Right lobe of liver (tissue), 6 donors: ENCODE measurements at regions not wholly inside any gene's neighbourhood (a gene's known extent, or its start where the extent isn't known, plus 50 kb on each side); places are given as distances from the start of the nearest gene placed in this dataset.

Source experiments
- ATAC-seq, 4 donors: fragments of 200-7000 bp; cut with Tn5 transposase; one replicate each; pipeline ENCODE4 v1.9.1; 2020; ENCODE audit warnings: mild to moderate bottlenecking in 4 of 4, moderate library complexity in 4 of 4
- DNase-seq, 3 donors: peaks; one replicate each; pipeline ENCODE4 v3.0.0-alpha.2; 2020
- H3K27ac ChIP-seq, 3 donors: fragments of 200-600 bp; one replicate each; pipeline ENCODE4 v1.8.0; 2022
- H3K27me3 ChIP-seq, 2 donors: fragments of 200-600 bp; one replicate each; pipeline ENCODE4 v1.8.0; 2022
- H3K36me3 ChIP-seq, 4 donors: fragments of 200-600 bp; sonication (generic) in 1 of 4; one replicate each; pipeline versions ENCODE4 v1.5.1 to v1.8.0; 2017 to 2022; ENCODE audit warnings: control low read depth in 1 of 4
- H3K4me1 ChIP-seq, 4 donors: fragments of 200-600 bp; sonication (generic) in 1 of 4; one replicate each; pipeline versions ENCODE4 v1.5.1 to v1.8.0; 2017 to 2022; ENCODE audit warnings: control low read depth in 1 of 4
- H3K4me3 ChIP-seq, 3 donors: fragments of 200-600 bp; one replicate each; pipeline ENCODE4 v1.8.0; 2022
- H3K9me3 ChIP-seq, 4 donors: fragments of 200-600 bp; sonication (generic) in 1 of 4; one replicate each; pipeline versions ENCODE4 v1.5.1 to v1.8.0; 2017 to 2022; ENCODE audit warnings: control low read depth in 1 of 4
- POLR2A ChIP-seq: fragments of 450-650 bp; IDR thresholded peaks from one replicate; pipeline ENCODE4 v1.6.1; 2017; ENCODE audit warnings: antibody characterized with exemption, mild to moderate bottlenecking
- WGBS: methylation state at CpG from one replicate; pipeline ENCODE4 v1.1.6; 2018; ENCODE audit warnings: low coverage, low lambda C conversion rate; ENCODE audit not compliant: insufficient coverage; ENCODE audit errors: missing lambda C conversion rate; 5-methylcytosine and 5-hydroxymethylcytosine counted together
- intact Hi-C, 2 donors: fragments of 100-400 bp; cut with DNase I; formaldehyde crosslinking; loops; one replicate each; pipeline versions ENCODE4 v1.11.2 to v1.14.1; 2022
- TF ChIP-seq, protein P1 (sequence below), 4 donors: fragments of 200-600 bp in 3 of 4; fragments of 450-650 bp in 1 of 4; IDR thresholded peaks; one replicate each; pipeline versions ENCODE4 v1.5.1 to v1.8.0; 2016 to 2022; ENCODE audit warnings: antibody characterized with exemption in 4 of 4, mild to moderate bottlenecking in 2 of 4
- donor health status: DM: no; HTN: yes; CAD: no.
- donor health status: DM: no; HTN: no; CAD: no.
- donor health status: DM: no; HTN: no; CAD: no.
- donor health status: DM: no; HTN: yes; CAD: no.
- donor health status: DM: no; HTN: yes; CAD: no.

DNA sequence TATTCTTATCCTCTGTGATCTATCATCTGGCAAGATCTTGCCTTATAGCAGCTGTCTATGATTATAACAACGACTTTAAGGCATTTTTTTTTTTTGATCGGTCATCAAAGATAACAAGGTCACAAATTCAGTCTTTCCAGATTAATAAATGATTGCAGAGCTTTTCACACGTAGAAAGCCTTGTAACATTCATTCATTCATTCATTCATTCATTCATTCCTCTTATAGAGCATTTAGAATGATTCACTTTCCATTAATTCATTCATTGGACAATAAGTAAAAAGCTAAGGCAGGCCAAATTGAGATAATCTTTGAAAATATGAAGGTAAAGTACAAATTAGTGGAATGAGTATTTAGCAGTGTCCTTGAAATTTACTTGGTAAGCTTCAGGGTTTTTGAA, 223.7 kb downstream of the NUP35 start:
- no peaks in the 10 kb centered on the region for H3K36me3 ChIP-seq
- 65% methylated on average over 3 of the region's 3 CpGs for WGBS
- no peak for ATAC-seq
- H3K4me1 ChIP-seq, result no peaks in the 10 kb centered on the region
- H3K9me3 ChIP-seq, result no peaks in the 10 kb centered on the region
- H3K27me3 ChIP-seq, result no peaks in the 10 kb centered on the region
- TF ChIP-seq POLR2A, result no peak
- TF ChIP-seq, protein P1, sequence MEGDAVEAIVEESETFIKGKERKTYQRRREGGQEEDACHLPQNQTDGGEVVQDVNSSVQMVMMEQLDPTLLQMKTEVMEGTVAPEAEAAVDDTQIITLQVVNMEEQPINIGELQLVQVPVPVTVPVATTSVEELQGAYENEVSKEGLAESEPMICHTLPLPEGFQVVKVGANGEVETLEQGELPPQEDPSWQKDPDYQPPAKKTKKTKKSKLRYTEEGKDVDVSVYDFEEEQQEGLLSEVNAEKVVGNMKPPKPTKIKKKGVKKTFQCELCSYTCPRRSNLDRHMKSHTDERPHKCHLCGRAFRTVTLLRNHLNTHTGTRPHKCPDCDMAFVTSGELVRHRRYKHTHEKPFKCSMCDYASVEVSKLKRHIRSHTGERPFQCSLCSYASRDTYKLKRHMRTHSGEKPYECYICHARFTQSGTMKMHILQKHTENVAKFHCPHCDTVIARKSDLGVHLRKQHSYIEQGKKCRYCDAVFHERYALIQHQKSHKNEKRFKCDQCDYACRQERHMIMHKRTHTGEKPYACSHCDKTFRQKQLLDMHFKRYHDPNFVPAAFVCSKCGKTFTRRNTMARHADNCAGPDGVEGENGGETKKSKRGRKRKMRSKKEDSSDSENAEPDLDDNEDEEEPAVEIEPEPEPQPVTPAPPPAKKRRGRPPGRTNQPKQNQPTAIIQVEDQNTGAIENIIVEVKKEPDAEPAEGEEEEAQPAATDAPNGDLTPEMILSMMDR (IDR thresholded peaks at IDR 0.05), result no peak
- no peak for DNase-seq
- H3K27ac ChIP-seq, result no peak overlapping the region
- H3K4me3 ChIP-seq, result no peak overlapping the region
- intact Hi-C loops, result no loop called here

DNA sequence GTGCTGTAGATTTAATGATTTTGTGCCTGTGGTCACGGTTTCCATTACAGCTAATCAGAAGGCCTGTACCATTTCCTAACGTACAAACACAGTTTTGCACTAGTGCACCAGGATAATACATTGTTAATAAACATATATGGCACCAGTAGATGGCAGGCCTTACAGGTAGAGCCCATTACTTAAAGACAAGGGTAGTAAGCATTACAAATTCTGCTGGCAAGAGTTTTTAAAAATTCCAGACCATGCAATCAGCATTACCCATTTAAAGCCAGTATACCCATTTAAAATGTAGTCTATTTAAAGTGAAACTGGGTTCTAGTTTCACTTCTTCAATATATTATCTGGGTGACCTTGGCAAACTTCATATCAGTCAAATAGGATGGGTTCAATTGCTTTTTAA, 224.2 kb downstream of the NUP35 start:
- Histone ChIP-seq H3K4me1 (no peaks in the 10 kb centered on the region), H3K4me3 (no peak overlapping the region), H3K27ac (no peak overlapping the region), H3K27me3 (no peaks in the 10 kb centered on the region), H3K9me3 (no peaks in the 10 kb centered on the region), H3K36me3 (no peaks in the 10 kb centered on the region)
- DNase-seq (no peak), ATAC-seq (no peak)
- TF ChIP-seq, protein P1 (IDR thresholded peaks at IDR 0.05), result no peak
- no peak for TF ChIP-seq POLR2A
- WGBS, result 77% methylated on average over 2 of the region's 2 CpGs
- intact Hi-C loops, result no loop called here

DNA sequence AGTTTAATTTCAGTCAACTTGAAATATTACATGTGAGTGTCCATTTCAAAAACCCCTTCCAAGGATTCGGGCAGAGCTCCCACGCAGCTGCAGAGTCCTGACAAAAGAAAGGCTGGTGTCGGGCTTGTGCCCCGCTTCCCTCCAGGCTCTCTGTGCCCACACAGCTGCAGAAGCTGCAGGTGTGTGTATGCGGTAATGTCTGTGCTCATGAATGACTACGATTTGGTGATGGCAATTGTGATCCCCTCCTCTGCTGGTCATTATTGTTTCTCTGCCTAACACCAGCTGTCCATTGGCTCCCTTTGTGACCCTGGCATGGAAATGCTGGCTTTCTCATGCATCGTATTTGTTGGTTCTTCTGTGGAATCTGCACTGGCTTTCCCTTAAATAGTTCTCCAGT, 224.8 kb downstream of the NUP35 start:
- no peaks in the 10 kb centered on the region for H3K4me1 ChIP-seq
- H3K9me3 ChIP-seq, result no peaks in the 10 kb centered on the region
- WGBS, result 81% methylated on average over 7 of the region's 7 CpGs
- H3K36me3 ChIP-seq, result no peaks in the 10 kb centered on the region
- ATAC-seq, result no peak
- TF ChIP-seq, protein P1 (IDR thresholded peaks at IDR 0.05), result no peak
- TF ChIP-seq POLR2A, result no peak
- no peaks in the 10 kb centered on the region for H3K27me3 ChIP-seq
- intact Hi-C loops, result no loop called here
- DNase-seq, result no peak
- H3K27ac ChIP-seq, result no peak overlapping the region
- no peak overlapping the region for H3K4me3 ChIP-seq

DNA sequence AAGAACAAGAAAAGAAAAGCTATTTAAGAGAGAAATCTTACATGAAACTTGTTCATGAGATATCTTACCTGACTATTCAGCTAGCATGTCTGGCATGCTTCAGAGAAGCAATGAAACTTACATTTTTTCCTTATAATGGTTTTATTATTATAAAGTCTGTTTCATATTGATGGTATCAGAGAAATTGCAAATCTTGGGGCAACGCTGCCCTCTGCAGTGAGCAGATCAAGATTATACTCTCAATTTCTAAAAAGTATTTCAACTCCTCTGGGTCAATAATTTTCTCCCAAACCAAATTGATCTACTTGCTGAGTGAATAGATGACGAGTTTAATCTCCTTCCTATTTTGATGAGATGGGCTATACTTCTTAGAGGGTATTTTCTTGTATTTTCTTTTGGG, 235.6 kb downstream of the NUP35 start:
- Histone ChIP-seq H3K27me3 (no peaks in the 10 kb centered on the region), H3K9me3 (no peaks in the 10 kb centered on the region), H3K27ac (no peak overlapping the region), H3K4me3 (no peak overlapping the region), H3K36me3 (no peaks in the 10 kb centered on the region), H3K4me1 (no peaks in the 10 kb centered on the region)
- WGBS, result 51% methylated on average over 2 of the region's 2 CpGs
- intact Hi-C loops, result no loop called here
- ATAC-seq (no peak), DNase-seq (no peak)
- TF ChIP-seq, protein P1 (IDR thresholded peaks at IDR 0.05), result peak in 1 of 4 donors; percentile 8
- TF ChIP-seq POLR2A, result no peak

DNA sequence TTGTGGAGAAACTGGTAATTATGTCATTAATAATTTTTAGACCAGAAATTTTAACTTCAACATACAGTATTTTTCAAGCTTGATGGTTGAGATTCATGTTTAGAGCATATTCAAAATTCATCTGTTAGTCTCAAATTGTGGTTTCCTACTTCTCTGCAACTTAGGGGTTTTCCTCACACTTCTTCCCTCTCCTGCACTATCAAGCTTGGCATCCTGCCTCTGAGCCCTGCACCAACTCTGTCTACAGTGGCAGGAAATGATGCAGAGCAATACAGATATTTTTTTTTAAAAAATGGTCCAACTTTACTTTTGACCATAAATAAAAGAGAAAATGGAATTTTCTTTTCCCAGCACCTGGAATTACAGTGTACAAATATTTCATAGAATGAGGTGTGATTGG, 247.3 kb downstream of the NUP35 start:
- intact Hi-C loops, result no loop called here
- Histone ChIP-seq H3K4me1 (no peaks in the 10 kb centered on the region), H3K9me3 (no peaks in the 10 kb centered on the region), H3K4me3 (no peak overlapping the region), H3K36me3 (no peaks in the 10 kb centered on the region), H3K27me3 (no peaks in the 10 kb centered on the region), H3K27ac (no peak overlapping the region)
- no peak for ATAC-seq
- no peak for TF ChIP-seq POLR2A
- TF ChIP-seq, protein P1 (IDR thresholded peaks at IDR 0.05), result no peak
- no peak for DNase-seq
